ENCODE measurements at regions not wholly inside any gene's neighbourhood (a gene's known extent, or its start where the extent isn't known, plus 50 kb on each side); places are given as distances from the start of the nearest gene placed in this dataset.

- POLR2A ChIA-PET: no interaction called here
- CTCF ChIA-PET: interaction anchor here (1.0 kb wide), 1 partner anchor 42 kb away, joined by 3 read pairs; no protein-coding TSS in a partner anchor
- no peak for DNase-seq (ENCODE audit: extremely low spot score)
- TF ChIP-seq CTCF (IDR thresholded peaks at IDR 0.05; ENCODE audit: control extremely low read depth, extremely low read depth, low read depth, missing control alignments): no peak
Measured at GRCh38 chr20:57990396-57990987, 238.0 kb downstream of the ANKRD60 start.

- no peak for TF ChIP-seq CTCF (IDR thresholded peaks at IDR 0.05; ENCODE audit: control extremely low read depth, extremely low read depth, low read depth, missing control alignments)
- DNase-seq (ENCODE audit: extremely low spot score): no peak
- CTCF ChIA-PET: no interaction called here
- POLR2A ChIA-PET: no interaction called here
Measured at GRCh38 chr20:57988828-57989227, 239.6 kb downstream of the ANKRD60 start.

- no peak for DNase-seq (ENCODE audit: extremely low spot score)
- no peak for TF ChIP-seq CTCF (IDR thresholded peaks at IDR 0.05; ENCODE audit: control extremely low read depth, extremely low read depth, low read depth, missing control alignments)
- POLR2A ChIA-PET: no interaction called here
- CTCF ChIA-PET: no interaction called here
Measured at GRCh38 chr20:57988422-57988821, 240.0 kb downstream of the ANKRD60 start.

GRCh38 chr20:57987659-57988058 is 240.8 kb downstream of the ANKRD60 start:
- DNase-seq (ENCODE audit: extremely low spot score): no peak
- CTCF ChIA-PET: no interaction called here
- TF ChIP-seq CTCF (IDR thresholded peaks at IDR 0.05; ENCODE audit: control extremely low read depth, extremely low read depth, low read depth, missing control alignments): no peak
- POLR2A ChIA-PET: no interaction called here

- CTCF ChIA-PET: interaction anchor here (0.8 kb wide), 1 partner anchor 30 kb away, joined by 3 read pairs; no protein-coding TSS in a partner anchor
- POLR2A ChIA-PET: no interaction called here
- no peak for TF ChIP-seq CTCF (IDR thresholded peaks at IDR 0.05; ENCODE audit: control extremely low read depth, extremely low read depth, low read depth, missing control alignments)
- DNase-seq (ENCODE audit: extremely low spot score): no peak
Measured at GRCh38 chr20:57986666-57987065, 241.8 kb downstream of the ANKRD60 start.

GRCh38 chr20:57985278-57985677 is 243.2 kb downstream of the ANKRD60 start:
- CTCF ChIA-PET: no interaction called here
- POLR2A ChIA-PET: no interaction called here
- TF ChIP-seq CTCF (IDR thresholded peaks at IDR 0.05; ENCODE audit: control extremely low read depth, extremely low read depth, low read depth, missing control alignments): no peak
- DNase-seq (ENCODE audit: extremely low spot score): no peak

- TF ChIP-seq CTCF (IDR thresholded peaks at IDR 0.05; ENCODE audit: control extremely low read depth, extremely low read depth, low read depth, missing control alignments): no peak
- ChIA-PET POLR2A (no interaction called here), CTCF (no interaction called here)
- no peak for DNase-seq (ENCODE audit: extremely low spot score)
Measured at GRCh38 chr20:57983082-57983481, 245.4 kb downstream of the ANKRD60 start.

Measured in GM10248 (cell line).